ENCODE measurements at regions not wholly inside any gene's neighbourhood (a gene's known extent, or its start where the extent isn't known, plus 50 kb on each side); places are given as distances from the start of the nearest gene placed in this dataset.

DNA sequence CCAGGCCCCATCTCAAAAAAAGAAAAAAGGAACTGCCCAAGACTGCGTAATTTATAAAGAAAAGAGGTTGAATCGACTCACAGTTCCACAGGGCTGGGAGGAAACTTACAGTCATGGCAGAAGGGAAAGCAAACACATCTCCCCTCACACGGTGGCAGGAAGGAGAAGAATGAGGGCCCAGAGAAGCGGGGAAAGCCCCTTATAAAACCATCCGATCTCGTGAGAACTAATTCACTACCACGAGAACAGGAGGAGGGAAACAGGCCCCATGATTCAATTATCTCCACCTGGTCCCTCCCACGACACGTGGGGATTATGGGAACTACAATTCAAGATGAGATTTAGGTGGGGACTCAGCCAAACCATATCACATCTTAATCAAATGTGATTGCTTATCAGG, 82.2 kb downstream of the BUD13 start:
- TF ChIP-seq, protein P1, sequence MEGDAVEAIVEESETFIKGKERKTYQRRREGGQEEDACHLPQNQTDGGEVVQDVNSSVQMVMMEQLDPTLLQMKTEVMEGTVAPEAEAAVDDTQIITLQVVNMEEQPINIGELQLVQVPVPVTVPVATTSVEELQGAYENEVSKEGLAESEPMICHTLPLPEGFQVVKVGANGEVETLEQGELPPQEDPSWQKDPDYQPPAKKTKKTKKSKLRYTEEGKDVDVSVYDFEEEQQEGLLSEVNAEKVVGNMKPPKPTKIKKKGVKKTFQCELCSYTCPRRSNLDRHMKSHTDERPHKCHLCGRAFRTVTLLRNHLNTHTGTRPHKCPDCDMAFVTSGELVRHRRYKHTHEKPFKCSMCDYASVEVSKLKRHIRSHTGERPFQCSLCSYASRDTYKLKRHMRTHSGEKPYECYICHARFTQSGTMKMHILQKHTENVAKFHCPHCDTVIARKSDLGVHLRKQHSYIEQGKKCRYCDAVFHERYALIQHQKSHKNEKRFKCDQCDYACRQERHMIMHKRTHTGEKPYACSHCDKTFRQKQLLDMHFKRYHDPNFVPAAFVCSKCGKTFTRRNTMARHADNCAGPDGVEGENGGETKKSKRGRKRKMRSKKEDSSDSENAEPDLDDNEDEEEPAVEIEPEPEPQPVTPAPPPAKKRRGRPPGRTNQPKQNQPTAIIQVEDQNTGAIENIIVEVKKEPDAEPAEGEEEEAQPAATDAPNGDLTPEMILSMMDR (IDR thresholded peaks at IDR 0.05): no peak
- no peak for TF ChIP-seq HOXA7 (CRISPR knock-in tag; IDR thresholded peaks at IDR 0.05)
- no peak for TF ChIP-seq RFX5 (IDR thresholded peaks at IDR 0.05)
- TF ChIP-seq POLR2AphosphoS2 (conservative IDR thresholded peaks at IDR 0.05; ENCODE audit: low read length): no peak
- no peak for TF ChIP-seq POLR2A (IDR thresholded peaks at IDR 0.05; ENCODE audit: low read length)
- no peak for TF ChIP-seq BHLHE40 (IDR thresholded peaks at IDR 0.05; ENCODE audit: low read depth, low read length)
- TF ChIP-seq RAD21 (conservative IDR thresholded peaks at IDR 0.05 in 1 of 2, IDR thresholded peaks at IDR 0.05 in 1 of 2): no peak
- no peak for TF ChIP-seq MAZ (IDR thresholded peaks at IDR 0.05; ENCODE audit: borderline replicate concordance, low read depth, low read length)
- no peak for TF ChIP-seq JUN (IDR thresholded peaks at IDR 0.05)
- TF ChIP-seq MAFK (IDR thresholded peaks at IDR 0.05; ENCODE audit: partially characterized antibody): no peak
